Neural cell (in vitro differentiated cells): ENCODE measurements at regions not wholly inside any gene's neighbourhood (a gene's known extent, or its start where the extent isn't known, plus 50 kb on each side); places are given as distances from the start of the nearest gene placed in this dataset.

Source experiments
- H2AFZ ChIP-seq: fragments of 200-600, 300-800 bp; sonication (generic), shearing (Covaris generic); 2 replicates; pipeline ENCODE4 v1.6.0; 2014; ENCODE audit warnings: low read depth, mild to moderate bottlenecking, antibody characterized with exemption, low read length, moderate library complexity
- H3F3A ChIP-seq: fragments of 200-600 bp; shearing (Covaris generic); 2 replicates; pipeline ENCODE4 v1.6.1; 2016; ENCODE audit warnings: mild to moderate bottlenecking, moderate library complexity, mixed read lengths, antibody characterized with exemption, low read length; ENCODE audit not compliant: insufficient read depth, poor library complexity, severe bottlenecking
- H3K27ac ChIP-seq: fragments of 200-600, 300-800 bp; sonication (generic), shearing (Covaris generic); 2 replicates; pipeline ENCODE4 v1.5.1; 2014; ENCODE audit warnings: mild to moderate bottlenecking, low read length, moderate library complexity
- H3K27me3 ChIP-seq: fragments of 300-800, 200-600 bp; sonication (generic), shearing (Covaris generic); 2 replicates; pipeline ENCODE4 v1.6.0; 2014; ENCODE audit warnings: mild to moderate bottlenecking, low read depth, low read length, moderate library complexity; ENCODE audit not compliant: insufficient read depth
- H3K36me3 ChIP-seq: fragments of 300-800, 200-600 bp; sonication (generic), shearing (Covaris generic); 2 replicates; pipeline ENCODE4 v1.5.1; 2014; ENCODE audit warnings: mild to moderate bottlenecking, antibody characterized with exemption, low read length, moderate library complexity; ENCODE audit not compliant: insufficient read depth
- H3K4me2 ChIP-seq: fragments of 300-800, 200-600 bp; sonication (generic), shearing (Covaris generic); 2 replicates; pipeline ENCODE4 v1.6.0; 2014; ENCODE audit warnings: mild to moderate bottlenecking, low read length
- H3K4me3 ChIP-seq: fragments of 300-800, 200-600 bp; sonication (generic), shearing (Covaris generic); 2 replicates; pipeline ENCODE4 v1.5.1; 2014; ENCODE audit warnings: mild to moderate bottlenecking, low read length, moderate library complexity
- H3K79me2 ChIP-seq: fragments of 200-600 bp; shearing (Covaris generic); replicated peaks from 2 replicates; pipeline ENCODE4 v1.6.0; 2014; ENCODE audit warnings: mild to moderate bottlenecking, low read length, moderate library complexity; ENCODE audit not compliant: insufficient read depth
- H3K9ac ChIP-seq: fragments of 300-800, 200-600 bp; sonication (generic), shearing (Covaris generic); 2 replicates; pipeline ENCODE4 v1.6.1; 2016; ENCODE audit warnings: mild to moderate bottlenecking, low read length, mixed read lengths
- H3K9me2 ChIP-seq: fragments of 200-600 bp; shearing (Covaris generic); 2 replicates; pipeline ENCODE4 v1.6.1; 2016; ENCODE audit warnings: mild to moderate bottlenecking, low read length, mixed read lengths; ENCODE audit not compliant: insufficient read depth
- H3K9me3 ChIP-seq: fragments of 200-600, 300-800 bp; sonication (generic), shearing (Covaris generic); 2 replicates; pipeline ENCODE4 v1.6.1; 2016; ENCODE audit warnings: mild to moderate bottlenecking, mixed run types, low read length, moderate library complexity, mixed read lengths
- H4K20me1 ChIP-seq: fragments of 200-600 bp; shearing (Covaris generic); 2 replicates; pipeline ENCODE4 v1.6.1; 2016; ENCODE audit warnings: mild to moderate bottlenecking, mixed run types; ENCODE audit not compliant: insufficient read depth
- CTCF ChIP-seq: fragments of 450-650 bp; IDR thresholded peaks from 2 replicates; pipeline ENCODE4 v1.5.1; 2014; ENCODE audit warnings: antibody characterized with exemption, mild to moderate bottlenecking, moderate library complexity; ENCODE audit not compliant: poor library complexity, severe bottlenecking
- EP300 ChIP-seq: fragments of 450-650 bp; conservative IDR thresholded peaks from 2 replicates; pipeline ENCODE4 v1.6.1; 2014; ENCODE audit warnings: antibody characterized with exemption, mild to moderate bottlenecking, moderate library complexity; ENCODE audit not compliant: poor library complexity, severe bottlenecking
- EZH2 ChIP-seq: fragments of 200-600, 300-800 bp; shearing (Covaris generic), sonication (generic); IDR thresholded peaks from 2 replicates; pipeline ENCODE4 v1.6.1; 2014; ENCODE audit warnings: antibody characterized with exemption, low read length, borderline replicate concordance, mild to moderate bottlenecking; ENCODE audit not compliant: insufficient read depth, poor library complexity, severe bottlenecking
- MXI1 ChIP-seq: fragments of 450-650 bp; conservative IDR thresholded peaks from 2 replicates; pipeline ENCODE4 v1.6.1; 2014; ENCODE audit warnings: antibody characterized with exemption, mild to moderate bottlenecking; ENCODE audit not compliant: poor library complexity, severe bottlenecking
- REST ChIP-seq: IDR thresholded peaks from 2 replicates; pipeline ENCODE4 v1.6.1; 2012; ENCODE audit warnings: borderline replicate concordance
- SMC3 ChIP-seq: fragments of 450-650 bp; conservative IDR thresholded peaks from 2 replicates; pipeline ENCODE4 v1.6.1; 2014; ENCODE audit warnings: antibody characterized with exemption, mild to moderate bottlenecking, moderate library complexity; ENCODE audit not compliant: poor library complexity
- TAF1 ChIP-seq: IDR thresholded peaks from 2 replicates; pipeline ENCODE4 v1.6.1; 2012; ENCODE audit warnings: low read depth

- H3K36me3 ChIP-seq, result no peaks in the 10 kb centered on the region
These were observed 292.5 kb downstream of the TCERG1L start for GRCh38 chr10:131018886-131019500.

GRCh38 chr10:131019696-131020095 is 291.8 kb downstream of the TCERG1L start:
- Histone ChIP-seq H3K27ac (no peak overlapping the region), H3F3A (no peaks in the 10 kb centered on the region), H3K36me3 (no peaks in the 10 kb centered on the region), H2AFZ (no peak overlapping the region), H3K4me2 (no peak overlapping the region), H3K27me3 (no peaks in the 10 kb centered on the region), H3K79me2 (no peaks in the 10 kb centered on the region), H3K9me2 (no peaks in the 10 kb centered on the region), H3K4me3 (no peak overlapping the region), H3K9ac (no peak overlapping the region), H4K20me1 (no peaks in the 10 kb centered on the region), H3K9me3 (no peaks in the 10 kb centered on the region)
- TF ChIP-seq MXI1 (no peak), REST (no peak)

More at GRCh38 chr10:131018886-131019500, 292.5 kb downstream of the TCERG1L start:
- Histone ChIP-seq H3K9me3 (no peaks in the 10 kb centered on the region), H3K27ac (no peak overlapping the region), H3K27me3 (no peaks in the 10 kb centered on the region), H3K9ac (no peak overlapping the region), H3F3A (no peaks in the 10 kb centered on the region), H3K9me2 (no peaks in the 10 kb centered on the region), H3K4me3 (no peak overlapping the region), H4K20me1 (no peaks in the 10 kb centered on the region), H2AFZ (no peak overlapping the region), H3K4me2 (no peak overlapping the region), H3K79me2 (no peaks in the 10 kb centered on the region)
- no peak for TF ChIP-seq SMC3
- no peak for TF ChIP-seq EZH2
- no peak for TF ChIP-seq CTCF
- no peak for TF ChIP-seq TAF1
- TF ChIP-seq REST, result no peak
- no peak for TF ChIP-seq MXI1
- no peak for TF ChIP-seq EP300
